Glutamatergic neuron (in vitro differentiated cells): ENCODE measurements at regions not wholly inside any gene's neighbourhood (a gene's known extent, or its start where the extent isn't known, plus 50 kb on each side); places are given as distances from the start of the nearest gene placed in this dataset.
A peak's percentile ranks its signal among the peaks of the same experiment; 100 is the strongest.

Source experiments
- DNase-seq: peaks from one replicate; pipeline ENCODE4 v3.0.0; 2022
- H3K27ac Mint-ChIP-seq: one replicate; pipeline ENCODE4 v1.8.0; 2020; ENCODE audit warnings: mild to moderate bottlenecking, mixed read lengths, inconsistent platforms; ENCODE audit not compliant: unreplicated experiment
- H3K27me3 Mint-ChIP-seq: one replicate; pipeline ENCODE4 v1.8.0; 2020; ENCODE audit warnings: mild to moderate bottlenecking, moderate library complexity, mixed read lengths, inconsistent platforms; ENCODE audit not compliant: unreplicated experiment
- H3K36me3 Mint-ChIP-seq: one replicate; pipeline ENCODE4 v1.8.0; 2020; ENCODE audit warnings: mild to moderate bottlenecking, mixed read lengths, inconsistent platforms; ENCODE audit not compliant: unreplicated experiment
- H3K4me1 Mint-ChIP-seq: one replicate; pipeline ENCODE4 v1.8.0; 2020; ENCODE audit warnings: mild to moderate bottlenecking, low read depth, mixed read lengths, inconsistent platforms; ENCODE audit not compliant: unreplicated experiment
- H3K4me3 Mint-ChIP-seq: one replicate; pipeline ENCODE4 v1.8.0; 2020; ENCODE audit warnings: mild to moderate bottlenecking, mixed read lengths, inconsistent platforms; ENCODE audit not compliant: unreplicated experiment
- H3K9me3 Mint-ChIP-seq: one replicate; pipeline ENCODE4 v1.8.0; 2020; ENCODE audit warnings: mild to moderate bottlenecking, moderate library complexity, mixed read lengths, inconsistent platforms; ENCODE audit not compliant: unreplicated experiment
- TF ChIP-seq, protein P1 (sequence below): fragments of 200-600 bp; sonication (generic); IDR thresholded peaks from one replicate; pipeline ENCODE4 v1.5.0; 2021; ENCODE audit not compliant: partially characterized antibody, unreplicated experiment

DNA sequence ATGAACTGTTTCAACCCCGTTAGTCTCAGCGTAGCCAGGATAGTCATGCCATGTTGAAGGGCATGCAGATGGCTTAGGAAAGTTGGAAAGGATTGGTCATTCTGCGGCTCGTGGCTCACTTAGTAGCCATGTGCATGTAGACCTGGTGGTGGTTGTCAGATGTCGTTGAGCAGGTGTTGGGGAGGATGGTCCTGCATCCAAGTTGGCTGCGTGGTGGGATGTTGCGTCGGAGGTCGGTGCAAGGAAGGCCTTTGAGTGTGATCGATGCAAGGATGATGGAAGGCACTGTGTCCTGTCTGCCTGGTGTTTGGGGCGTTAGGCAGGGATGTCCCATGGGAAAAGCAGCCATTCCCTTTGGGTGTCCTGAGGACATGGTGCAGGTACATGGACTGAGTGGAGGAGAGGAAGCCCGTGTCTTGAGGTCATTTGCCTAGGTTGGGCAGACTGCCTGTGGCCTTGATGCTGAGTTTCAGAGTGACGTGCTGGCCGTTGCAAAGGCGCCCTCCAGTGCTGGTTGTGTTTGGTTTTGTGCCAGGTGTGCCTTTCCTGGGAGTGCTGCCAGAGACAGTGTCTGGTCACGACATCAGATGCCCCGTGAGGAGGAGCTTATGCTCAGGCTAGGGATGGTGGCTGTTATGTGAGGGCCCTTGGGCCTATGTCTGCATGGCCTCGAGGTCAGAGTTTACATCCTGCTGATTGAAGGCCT is 103.4 kb downstream of the SNRPN start:
- Mint-ChIP-seq H3K4me3 (no peak overlapping the region), H3K27ac (no peak overlapping the region), H3K9me3 (peaks cover 92% of the 10 kb centered on the region), H3K4me1 (no peaks in the 10 kb centered on the region), H3K27me3 (peaks cover 62% of the 10 kb centered on the region), H3K36me3 (peaks cover 98% of the 10 kb centered on the region)
- no peak for DNase-seq
- TF ChIP-seq, protein P1, sequence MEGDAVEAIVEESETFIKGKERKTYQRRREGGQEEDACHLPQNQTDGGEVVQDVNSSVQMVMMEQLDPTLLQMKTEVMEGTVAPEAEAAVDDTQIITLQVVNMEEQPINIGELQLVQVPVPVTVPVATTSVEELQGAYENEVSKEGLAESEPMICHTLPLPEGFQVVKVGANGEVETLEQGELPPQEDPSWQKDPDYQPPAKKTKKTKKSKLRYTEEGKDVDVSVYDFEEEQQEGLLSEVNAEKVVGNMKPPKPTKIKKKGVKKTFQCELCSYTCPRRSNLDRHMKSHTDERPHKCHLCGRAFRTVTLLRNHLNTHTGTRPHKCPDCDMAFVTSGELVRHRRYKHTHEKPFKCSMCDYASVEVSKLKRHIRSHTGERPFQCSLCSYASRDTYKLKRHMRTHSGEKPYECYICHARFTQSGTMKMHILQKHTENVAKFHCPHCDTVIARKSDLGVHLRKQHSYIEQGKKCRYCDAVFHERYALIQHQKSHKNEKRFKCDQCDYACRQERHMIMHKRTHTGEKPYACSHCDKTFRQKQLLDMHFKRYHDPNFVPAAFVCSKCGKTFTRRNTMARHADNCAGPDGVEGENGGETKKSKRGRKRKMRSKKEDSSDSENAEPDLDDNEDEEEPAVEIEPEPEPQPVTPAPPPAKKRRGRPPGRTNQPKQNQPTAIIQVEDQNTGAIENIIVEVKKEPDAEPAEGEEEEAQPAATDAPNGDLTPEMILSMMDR = no peak

DNA sequence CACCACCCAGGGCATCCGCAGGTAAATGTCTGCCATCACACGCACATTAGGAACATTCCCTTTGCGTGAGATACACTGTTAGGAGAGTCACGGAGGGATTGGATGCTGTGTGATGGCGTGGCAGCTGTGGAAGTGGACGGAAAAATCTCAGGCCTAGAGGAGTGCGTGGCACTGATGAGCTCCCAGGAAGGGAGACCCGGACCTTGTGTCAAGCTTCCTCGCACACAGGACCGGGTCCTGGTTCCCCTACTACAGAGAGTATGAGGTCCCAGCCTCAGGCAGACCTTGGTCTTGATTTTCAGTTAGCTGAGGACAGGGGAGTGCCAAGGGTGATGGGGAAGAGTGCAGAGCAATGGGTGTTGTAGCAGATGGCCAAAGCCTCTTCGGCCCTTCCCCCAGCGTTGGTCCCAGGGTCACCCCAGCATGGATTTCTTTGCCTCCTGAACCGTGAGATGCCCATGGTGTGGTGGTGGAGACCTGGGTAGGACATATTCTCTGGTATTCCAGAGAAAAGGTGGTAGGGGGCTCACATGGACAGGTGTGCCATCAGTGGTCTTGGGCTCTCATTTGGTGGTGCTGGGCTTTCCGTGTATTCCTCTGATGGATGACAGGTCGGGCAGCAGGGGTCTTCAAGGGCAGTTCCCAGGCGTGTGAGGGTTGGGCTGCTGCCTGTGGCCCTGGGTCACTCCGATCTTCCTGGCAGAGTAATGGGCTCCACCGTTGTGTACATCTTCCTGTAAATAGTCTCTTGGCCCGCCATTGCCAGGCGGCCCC is 105.1 kb downstream of the SNRPN start:
- peaks cover 93% of the 10 kb centered on the region for H3K9me3 Mint-ChIP-seq
- H3K27me3 Mint-ChIP-seq = peaks cover 65% of the 10 kb centered on the region
- no peaks in the 10 kb centered on the region for H3K4me1 Mint-ChIP-seq
- peaks cover 100% of the 10 kb centered on the region for H3K36me3 Mint-ChIP-seq
- H3K4me3 Mint-ChIP-seq = no peak overlapping the region
- H3K27ac Mint-ChIP-seq = peak overlapping the region; percentile 68
- DNase-seq = no peak
- TF ChIP-seq, protein P1 = no peak

DNA sequence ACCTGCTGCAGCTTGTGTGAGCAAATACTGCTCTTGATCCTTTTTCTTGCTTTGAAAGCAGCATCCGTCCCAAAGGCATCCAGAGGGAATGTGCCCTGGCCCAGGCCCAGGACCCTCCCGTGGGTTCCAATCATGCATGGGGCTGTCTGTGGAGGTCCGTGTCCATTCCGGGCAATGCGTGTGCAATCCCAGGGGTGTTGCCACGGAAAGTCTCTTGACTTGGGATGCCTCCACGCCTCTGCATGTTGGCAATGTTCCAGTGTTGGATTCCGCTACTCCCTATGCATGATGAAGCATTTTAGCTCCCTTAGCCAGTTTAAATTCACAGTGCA is 105.7 kb downstream of the SNRPN start:
- peaks cover 93% of the 10 kb centered on the region for H3K9me3 Mint-ChIP-seq
- H3K27ac Mint-ChIP-seq = no peak overlapping the region
- TF ChIP-seq, protein P1 = no peak
- DNase-seq = no peak
- H3K36me3 Mint-ChIP-seq = peaks cover 100% of the 10 kb centered on the region
- H3K4me1 Mint-ChIP-seq = no peaks in the 10 kb centered on the region
- H3K4me3 Mint-ChIP-seq = no peak overlapping the region
- H3K27me3 Mint-ChIP-seq = peaks cover 64% of the 10 kb centered on the region

DNA sequence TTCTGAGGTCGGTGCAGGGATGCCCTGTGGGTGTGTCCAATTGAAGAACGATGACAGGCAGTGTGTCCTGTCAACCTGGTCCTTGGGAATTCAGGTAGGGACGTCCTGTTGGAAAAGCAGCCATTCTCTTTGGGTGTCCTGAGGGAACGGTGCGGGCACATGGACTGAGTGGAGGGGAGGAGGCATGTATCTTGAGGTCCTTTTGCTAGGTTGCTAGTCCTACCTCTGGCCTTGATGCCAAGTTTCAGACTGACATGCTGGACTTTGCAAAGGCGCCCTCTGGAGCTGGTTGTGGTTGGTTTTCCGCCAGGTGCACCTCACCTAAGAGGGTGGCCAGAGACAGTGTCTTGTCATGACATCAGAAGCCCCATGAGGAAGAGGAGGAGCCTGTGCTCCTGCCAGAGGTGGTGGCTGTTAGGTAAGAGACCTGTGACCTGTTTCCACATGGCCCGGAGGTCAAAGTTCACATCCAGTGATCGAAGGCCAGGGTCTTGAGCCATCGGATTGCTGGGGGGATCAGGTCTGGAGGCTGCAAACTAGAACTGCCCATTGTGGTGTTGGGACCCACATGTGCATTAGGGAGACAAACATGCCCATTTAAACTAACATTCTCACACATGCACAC is 106.3 kb downstream of the SNRPN start:
- no peak overlapping the region for H3K4me3 Mint-ChIP-seq
- peaks cover 100% of the 10 kb centered on the region for H3K36me3 Mint-ChIP-seq
- no peaks in the 10 kb centered on the region for H3K4me1 Mint-ChIP-seq
- TF ChIP-seq, protein P1 = no peak
- H3K27ac Mint-ChIP-seq = peak overlapping the region; percentile 2
- peaks cover 93% of the 10 kb centered on the region for H3K9me3 Mint-ChIP-seq
- no peak for DNase-seq
- peaks cover 61% of the 10 kb centered on the region for H3K27me3 Mint-ChIP-seq
